K562 (cell line): ENCODE measurements at regions not wholly inside any gene's neighbourhood (a gene's known extent, or its start where the extent isn't known, plus 50 kb on each side); places are given as distances from the start of the nearest gene placed in this dataset.

ENCODE experiments used
- BRD4 ChIP-seq: fragments of 200-600 bp; sonication (generic); IDR thresholded peaks from 2 replicates; pipeline ENCODE4 v1.6.1; 2017; ENCODE audit warnings: inconsistent platforms
- CBX2 ChIP-seq: fragments of 200-600 bp; sonication (generic); IDR thresholded peaks from one replicate; pipeline ENCODE4 v1.6.1; 2012; ENCODE audit warnings: mild to moderate bottlenecking, low read length, inconsistent platforms; ENCODE audit not compliant: insufficient read depth, poor library complexity, severe bottlenecking
- ELF4 ChIP-seq: fragments of 450-650 bp; formaldehyde crosslinking; IDR thresholded peaks from 2 replicates; pipeline ENCODE4 v1.4.0; 2022; ENCODE audit warnings: missing genetic modification characterization
- ETV5 ChIP-seq: sonication (generic); formaldehyde crosslinking; IDR thresholded peaks from 2 replicates; pipeline ENCODE4 v1.4.0; 2020; ENCODE audit warnings: low read depth, mild to moderate bottlenecking, missing genetic modification reagents
- HDAC6 ChIP-seq: IDR thresholded peaks from 2 replicates; pipeline ENCODE4 v1.6.1; 2012; ENCODE audit warnings: low read depth, mild to moderate bottlenecking, control low read depth, inconsistent platforms, low read length, moderate library complexity
- HDAC8 ChIP-seq: fragments of 450-650 bp; IDR thresholded peaks from 2 replicates; pipeline ENCODE4 v1.6.1; 2016; ENCODE audit warnings: mild to moderate bottlenecking, missing genetic modification characterization, moderate library complexity, missing compliant biosample characterization
- HLTF ChIP-seq: fragments of 450-650 bp; IDR thresholded peaks from 2 replicates; pipeline ENCODE4 v1.6.1; 2016
- HNRNPH1 ChIP-seq: fragments of 200-400 bp; formaldehyde crosslinking; optimal IDR thresholded peaks from 2 replicates; pipeline ENCODE3; 2017; ENCODE audit warnings: low read depth, mild to moderate bottlenecking, low read length, moderate library complexity
- HNRNPLL ChIP-seq: fragments of 200-400 bp; formaldehyde crosslinking; IDR thresholded peaks from 2 replicates; pipeline ENCODE4 v1.6.1; 2017; ENCODE audit warnings: low read length, low read depth, mild to moderate bottlenecking; ENCODE audit not compliant: poor library complexity, severe bottlenecking
- JUN ChIP-seq, 2 experiments: sonication (generic) in 1 of 2; formaldehyde crosslinking in 1 of 2; IDR thresholded peaks; 2 replicates each; pipeline versions ENCODE4 v1.6.1 to v1.8.0; 2012 to 2022; ENCODE audit warnings: borderline replicate concordance in 2 of 2, mild to moderate bottlenecking in 2 of 2, improper control_type of control experiment in 1 of 2, low read depth in 1 of 2, low read length in 1 of 2, missing genetic modification reagents in 1 of 2
- LARP7 ChIP-seq: fragments of 450-650 bp; IDR thresholded peaks from 2 replicates; pipeline ENCODE4 v1.6.1; 2016
- LEF1 ChIP-seq: fragments of 450-650 bp; IDR thresholded peaks from 2 replicates; pipeline ENCODE4 v1.6.1; 2016; ENCODE audit warnings: mild to moderate bottlenecking
- MCM2 ChIP-seq: fragments of 450-650 bp; IDR thresholded peaks from 2 replicates; pipeline ENCODE4 v1.6.1; 2017; ENCODE audit warnings: low read depth, mild to moderate bottlenecking
- PHF8 ChIP-seq: fragments of 200-600 bp; sonication (generic); IDR thresholded peaks from 2 replicates; pipeline ENCODE4 v1.6.1; 2012; ENCODE audit warnings: mixed run types, mild to moderate bottlenecking, inconsistent platforms, low read length, moderate library complexity, borderline replicate concordance
- POLR2AphosphoS2 ChIP-seq: IDR thresholded peaks from 2 replicates; pipeline ENCODE4 v1.6.1; 2012; ENCODE audit warnings: low read length, improper control_type of control experiment
- RBM14 ChIP-seq: fragments of 200-400 bp; formaldehyde crosslinking; IDR thresholded peaks from 2 replicates; pipeline ENCODE4 v1.6.1; 2018; ENCODE audit warnings: low read depth, mild to moderate bottlenecking, low read length, moderate library complexity, borderline replicate concordance; ENCODE audit not compliant: insufficient read depth
- XRCC5 ChIP-seq: fragments of 200-400 bp; formaldehyde crosslinking; IDR thresholded peaks from 2 replicates; pipeline ENCODE4 v1.6.1; 2017; ENCODE audit warnings: low read depth, mild to moderate bottlenecking, low read length
- YY1 ChIP-seq, 3 experiments: IDR thresholded peaks; 2 replicates each; pipeline ENCODE4 v1.6.1; 2011; ENCODE audit warnings: low read length in 2 of 3, mild to moderate bottlenecking in 2 of 3, moderate library complexity in 2 of 3, borderline replicate concordance in 1 of 3, control low read depth in 1 of 3, low read depth in 1 of 3; ENCODE audit not compliant: insufficient read depth in 3 of 3, insufficient replicate concordance in 2 of 3, control insufficient read depth in 1 of 3, insufficient read length in 1 of 3; ENCODE audit errors: extremely low read depth in 1 of 3
- ZNF146 ChIP-seq: IDR thresholded peaks from one replicate; pipeline ENCODE4 v1.6.1; 2018; ENCODE audit warnings: missing compliant biosample characterization; ENCODE audit not compliant: unreplicated experiment
- ZNF23 ChIP-seq: fragments of 250-450 bp; sonication (Bioruptor Pico); IDR thresholded peaks from 2 replicates; pipeline ENCODE4 v1.4.0; 2020; ENCODE audit warnings: mild to moderate bottlenecking
- ZNF324 ChIP-seq: fragments of 250-450 bp; sonication (Bioruptor Pico); IDR thresholded peaks from 2 replicates; pipeline ENCODE4 v1.4.0; 2020; ENCODE audit warnings: mild to moderate bottlenecking
- ZNF561 ChIP-seq: fragments of 450-650 bp; formaldehyde crosslinking; conservative IDR thresholded peaks from 2 replicates; pipeline ENCODE4 v1.4.0; 2020; ENCODE audit warnings: mild to moderate bottlenecking, moderate library complexity
- ZNF785 ChIP-seq: fragments of 250-450 bp; sonication (Bioruptor Pico); IDR thresholded peaks from 2 replicates; pipeline ENCODE4 v1.4.0; 2020; ENCODE audit warnings: mild to moderate bottlenecking
- TF ChIP-seq, protein P1 (sequence below): IDR thresholded peaks from 3 replicates; pipeline ENCODE4 v1.6.1; 2011; ENCODE audit warnings: borderline replicate concordance, mild to moderate bottlenecking; ENCODE audit not compliant: insufficient read length, insufficient read depth
- TF ChIP-seq, protein P2 (sequence below): fragments of 450-650 bp; IDR thresholded peaks from 2 replicates; pipeline ENCODE4 v1.7.1; 2018; ENCODE audit warnings: mild to moderate bottlenecking, low read depth; ENCODE audit not compliant: partially characterized antibody

DNA sequence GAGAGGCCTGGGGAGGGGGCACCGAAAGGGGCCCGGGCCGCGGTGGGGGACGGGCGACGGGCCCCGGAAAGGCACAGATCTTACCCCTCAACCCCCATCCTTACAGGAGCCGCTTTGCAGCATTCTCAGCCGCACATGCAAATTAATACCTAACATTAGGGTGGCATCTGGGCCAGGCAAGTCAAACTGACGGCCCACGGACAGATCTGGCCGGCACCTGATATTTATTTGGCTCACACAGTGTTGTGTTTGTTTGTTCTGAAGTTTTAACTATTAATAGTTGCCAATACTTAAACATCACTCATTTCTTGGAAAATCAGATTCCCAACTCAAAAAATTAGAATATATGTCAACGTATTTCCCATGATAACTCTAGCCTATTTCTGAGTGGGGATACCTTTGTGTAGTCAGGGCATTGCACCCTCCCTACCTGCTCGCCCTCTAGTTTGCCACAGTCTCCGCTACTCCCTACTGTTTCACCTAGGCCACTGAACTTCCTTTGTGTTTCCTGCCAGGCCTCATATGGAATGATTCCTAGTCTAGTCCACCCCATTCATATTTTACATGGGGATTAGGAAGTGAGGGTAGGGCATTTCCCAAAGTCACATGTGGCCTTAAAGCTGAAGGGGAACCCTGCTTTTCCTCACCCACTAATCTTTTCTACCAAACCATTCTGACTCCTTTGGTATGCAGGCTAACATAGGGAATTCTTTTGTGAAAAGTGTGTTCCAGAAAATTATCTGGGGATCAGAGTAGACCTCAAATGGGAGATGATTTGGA lies 71.9 kb upstream of the LARP1 start (continued):
- TF ChIP-seq ZNF785: no peak
- no peak for TF ChIP-seq ZNF146 (CRISPR knock-in tag)
- TF ChIP-seq MCM2: no peak
- no peak for TF ChIP-seq HDAC8 (tag)
- no peak for TF ChIP-seq ZNF23
- TF ChIP-seq LARP7: no peak
- no peak for TF ChIP-seq HDAC6
- TF ChIP-seq, protein P1, sequence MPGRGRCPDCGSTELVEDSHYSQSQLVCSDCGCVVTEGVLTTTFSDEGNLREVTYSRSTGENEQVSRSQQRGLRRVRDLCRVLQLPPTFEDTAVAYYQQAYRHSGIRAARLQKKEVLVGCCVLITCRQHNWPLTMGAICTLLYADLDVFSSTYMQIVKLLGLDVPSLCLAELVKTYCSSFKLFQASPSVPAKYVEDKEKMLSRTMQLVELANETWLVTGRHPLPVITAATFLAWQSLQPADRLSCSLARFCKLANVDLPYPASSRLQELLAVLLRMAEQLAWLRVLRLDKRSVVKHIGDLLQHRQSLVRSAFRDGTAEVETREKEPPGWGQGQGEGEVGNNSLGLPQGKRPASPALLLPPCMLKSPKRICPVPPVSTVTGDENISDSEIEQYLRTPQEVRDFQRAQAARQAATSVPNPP: no peak
- no peak for TF ChIP-seq POLR2AphosphoS2
- TF ChIP-seq ETV5 (CRISPR knock-in tag): no peak
- peak; percentile 53; the same call in 1 of the 2 replicates for TF ChIP-seq PHF8
- TF ChIP-seq ELF4 (CRISPR knock-in tag): no peak
- TF ChIP-seq, protein P2, sequence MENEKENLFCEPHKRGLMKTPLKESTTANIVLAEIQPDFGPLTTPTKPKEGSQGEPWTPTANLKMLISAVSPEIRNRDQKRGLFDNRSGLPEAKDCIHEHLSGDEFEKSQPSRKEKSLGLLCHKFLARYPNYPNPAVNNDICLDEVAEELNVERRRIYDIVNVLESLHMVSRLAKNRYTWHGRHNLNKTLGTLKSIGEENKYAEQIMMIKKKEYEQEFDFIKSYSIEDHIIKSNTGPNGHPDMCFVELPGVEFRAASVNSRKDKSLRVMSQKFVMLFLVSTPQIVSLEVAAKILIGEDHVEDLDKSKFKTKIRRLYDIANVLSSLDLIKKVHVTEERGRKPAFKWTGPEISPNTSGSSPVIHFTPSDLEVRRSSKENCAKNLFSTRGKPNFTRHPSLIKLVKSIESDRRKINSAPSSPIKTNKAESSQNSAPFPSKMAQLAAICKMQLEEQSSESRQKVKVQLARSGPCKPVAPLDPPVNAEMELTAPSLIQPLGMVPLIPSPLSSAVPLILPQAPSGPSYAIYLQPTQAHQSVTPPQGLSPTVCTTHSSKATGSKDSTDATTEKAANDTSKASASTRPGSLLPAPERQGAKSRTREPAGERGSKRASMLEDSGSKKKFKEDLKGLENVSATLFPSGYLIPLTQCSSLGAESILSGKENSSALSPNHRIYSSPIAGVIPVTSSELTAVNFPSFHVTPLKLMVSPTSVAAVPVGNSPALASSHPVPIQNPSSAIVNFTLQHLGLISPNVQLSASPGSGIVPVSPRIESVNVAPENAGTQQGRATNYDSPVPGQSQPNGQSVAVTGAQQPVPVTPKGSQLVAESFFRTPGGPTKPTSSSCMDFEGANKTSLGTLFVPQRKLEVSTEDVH: no peak
- no peak for TF ChIP-seq YY1 (IDR thresholded peaks at IDR 0.05; ENCODE audit: borderline replicate concordance in 1 of 3, control insufficient read depth in 1 of 3, extremely low read depth in 1 of 3, insufficient read depth in 3 of 3, insufficient read length in 1 of 3, insufficient replicate concordance in 2 of 3, low read depth in 1 of 3, low read length in 2 of 3)
- TF ChIP-seq BRD4: no peak
- no peak for TF ChIP-seq HNRNPLL
- no peak for TF ChIP-seq HLTF
- TF ChIP-seq ZNF324 (CRISPR knock-in tag): no peak
- TF ChIP-seq CBX2: no peak
- TF ChIP-seq RBM14: no peak
- TF ChIP-seq LEF1: no peak
- no peak for TF ChIP-seq ZNF561 (CRISPR knock-in tag)
- no peak for TF ChIP-seq XRCC5
- no peak for TF ChIP-seq JUN (IDR thresholded peaks at IDR 0.05; ENCODE audit: borderline replicate concordance, low read depth, low read length)
- no peak for TF ChIP-seq JUN (CRISPR knock-in tag; IDR thresholded peaks at IDR 0.05; ENCODE audit: borderline replicate concordance)
- TF ChIP-seq HNRNPH1: no peak
